GM12874 (cell line): ENCODE measurements at regions not wholly inside any gene's neighbourhood (a gene's known extent, or its start where the extent isn't known, plus 50 kb on each side); places are given as distances from the start of the nearest gene placed in this dataset.

ENCODE experiments used
- CTCF ChIP-seq: IDR thresholded peaks from 2 replicates; pipeline ENCODE4 v1.5.1; 2011; ENCODE audit warnings: low read depth, mild to moderate bottlenecking, control low read depth, low read length, moderate library complexity; ENCODE audit not compliant: insufficient read depth

- no peak for TF ChIP-seq CTCF
Observed at GRCh38 chr2:221767106-221768012, 195.3 kb upstream of the EPHA4 start.

GRCh38 chr2:221762496-221762895, 190.4 kb upstream of the EPHA4 start:
- TF ChIP-seq CTCF = no peak

GRCh38 chr2:221761260-221761659, 189.2 kb upstream of the EPHA4 start:
- TF ChIP-seq CTCF = no peak

- TF ChIP-seq CTCF = no peak
Observed at GRCh38 chr2:221758076-221758475, 186.0 kb upstream of the EPHA4 start.

- no peak for TF ChIP-seq CTCF
Observed at GRCh38 chr2:221753401-221753800, 181.3 kb upstream of the EPHA4 start.

GRCh38 chr2:221752781-221753180, 180.7 kb upstream of the EPHA4 start:
- no peak for TF ChIP-seq CTCF

- TF ChIP-seq CTCF = no peak
Observed at GRCh38 chr2:221750316-221750715, 178.2 kb upstream of the EPHA4 start.
